ENCODE measurements at regions not wholly inside any gene's neighbourhood (a gene's known extent, or its start where the extent isn't known, plus 50 kb on each side); places are given as distances from the start of the nearest gene placed in this dataset.

GRCh38 chr16:72501739-72502593 is 330.0 kb upstream of the PMFBP1 start:
- DNase-seq: peak; percentile 68

GRCh38 chr16:72500545-72500944 is 328.6 kb upstream of the PMFBP1 start:
- no peak for DNase-seq

GRCh38 chr16:72493716-72494415 is 321.9 kb upstream of the PMFBP1 start:
- DNase-seq: no peak

GRCh38 chr16:72487283-72487682 is 315.3 kb upstream of the PMFBP1 start:
- no peak for DNase-seq

DNA sequence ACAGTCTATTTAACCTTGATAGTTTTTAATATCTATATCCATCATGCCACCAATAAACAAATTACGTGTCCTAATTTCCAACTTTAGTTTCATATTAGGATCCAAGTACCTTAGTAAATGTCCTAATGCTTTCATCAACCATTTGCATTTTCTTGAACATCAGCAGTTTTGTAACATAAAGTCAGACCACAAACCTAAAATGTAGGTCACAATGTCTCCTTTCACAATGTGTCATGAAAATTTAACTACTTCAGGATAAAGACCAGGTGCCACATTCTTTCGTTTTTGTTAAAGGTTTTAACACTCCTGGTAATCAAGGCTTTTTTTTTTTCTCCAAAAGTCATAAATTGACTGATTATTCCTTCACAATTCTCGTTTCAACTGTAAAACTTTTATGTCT is 310.7 kb upstream of the PMFBP1 start:
- DNase-seq: no peak

GRCh38 chr16:72481419-72481818 is 309.5 kb upstream of the PMFBP1 start:
- no peak for DNase-seq

DNA sequence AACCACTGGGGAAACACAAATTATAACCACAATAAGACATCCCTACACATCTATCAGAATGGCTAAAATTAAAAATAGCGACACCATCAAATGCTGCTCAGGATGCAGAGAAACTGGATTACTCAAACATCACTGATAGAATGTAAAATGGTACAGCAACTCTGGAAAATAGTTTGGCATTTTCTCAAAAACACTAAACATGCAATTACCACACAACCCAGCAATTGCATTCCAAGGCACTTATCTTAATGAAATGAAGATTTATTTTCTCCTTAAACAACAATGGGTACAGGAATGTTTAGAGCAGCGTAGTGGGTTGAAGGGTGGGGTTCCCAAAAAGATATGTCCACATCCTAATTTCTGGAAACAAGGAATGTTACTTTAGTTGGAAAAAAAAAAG is 309.0 kb upstream of the PMFBP1 start:
- DNase-seq: no peak

GRCh38 chr16:72475688-72476087 is 303.7 kb upstream of the PMFBP1 start:
- no peak for DNase-seq

DNA sequence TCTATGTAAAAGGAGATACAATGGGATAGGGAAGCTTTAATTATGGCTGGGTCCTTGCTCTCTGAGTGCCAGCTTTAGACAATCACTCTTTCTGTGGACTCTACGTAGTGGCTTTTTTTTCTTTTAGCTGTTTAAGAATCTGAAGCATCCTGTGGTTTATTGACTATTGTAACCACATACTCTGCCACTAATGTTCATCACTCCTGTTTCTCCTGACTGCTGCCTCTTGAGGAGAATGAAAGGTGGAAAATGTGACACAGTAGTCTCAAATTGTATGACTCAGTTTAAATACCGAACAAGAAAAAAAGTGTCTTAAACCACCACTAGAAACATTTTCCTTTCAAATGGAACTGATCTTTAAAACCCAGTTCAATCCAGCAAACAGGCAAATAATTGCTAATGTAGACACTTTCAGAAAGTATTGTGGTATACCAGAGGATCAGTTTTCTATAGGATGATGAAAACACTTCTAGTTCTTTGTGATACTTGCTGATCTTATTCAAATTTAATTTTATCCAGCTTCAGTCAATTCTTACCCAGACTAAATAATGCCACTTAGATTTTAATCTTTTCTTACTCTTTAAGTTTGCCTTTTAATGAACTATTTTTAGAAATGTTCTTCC is 302.7 kb upstream of the PMFBP1 start:
- no peak for DNase-seq

GRCh38 chr16:72473631-72474030 is 301.7 kb upstream of the PMFBP1 start:
- no peak for DNase-seq

- no peak for DNase-seq
Measured at GRCh38 chr16:72471317-72471924, 299.5 kb upstream of the PMFBP1 start.

GRCh38 chr16:72470541-72470940 is 298.6 kb upstream of the PMFBP1 start:
- DNase-seq: no peak

GRCh38 chr16:72469932-72470331 is 298.0 kb upstream of the PMFBP1 start:
- no peak for DNase-seq

DNA sequence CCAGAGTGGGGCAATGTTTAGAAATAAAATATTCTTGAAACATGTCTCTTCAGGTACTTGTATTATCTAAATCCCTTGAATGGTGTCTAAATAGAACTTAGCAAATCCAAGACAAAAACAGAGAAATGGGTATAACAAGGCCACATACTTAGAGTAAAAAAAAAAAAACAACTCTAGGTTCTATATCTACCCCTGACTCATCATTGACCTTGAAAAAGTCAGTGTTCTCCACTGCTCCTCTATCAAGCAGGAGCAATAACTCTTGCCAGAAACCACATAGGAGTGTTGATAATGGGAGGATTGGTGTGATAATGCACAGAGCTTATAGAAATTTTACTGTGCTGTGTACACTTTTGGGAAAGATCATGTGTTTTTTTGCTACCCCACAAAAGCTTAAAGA is 296.6 kb upstream of the PMFBP1 start:
- no peak for DNase-seq

DNA sequence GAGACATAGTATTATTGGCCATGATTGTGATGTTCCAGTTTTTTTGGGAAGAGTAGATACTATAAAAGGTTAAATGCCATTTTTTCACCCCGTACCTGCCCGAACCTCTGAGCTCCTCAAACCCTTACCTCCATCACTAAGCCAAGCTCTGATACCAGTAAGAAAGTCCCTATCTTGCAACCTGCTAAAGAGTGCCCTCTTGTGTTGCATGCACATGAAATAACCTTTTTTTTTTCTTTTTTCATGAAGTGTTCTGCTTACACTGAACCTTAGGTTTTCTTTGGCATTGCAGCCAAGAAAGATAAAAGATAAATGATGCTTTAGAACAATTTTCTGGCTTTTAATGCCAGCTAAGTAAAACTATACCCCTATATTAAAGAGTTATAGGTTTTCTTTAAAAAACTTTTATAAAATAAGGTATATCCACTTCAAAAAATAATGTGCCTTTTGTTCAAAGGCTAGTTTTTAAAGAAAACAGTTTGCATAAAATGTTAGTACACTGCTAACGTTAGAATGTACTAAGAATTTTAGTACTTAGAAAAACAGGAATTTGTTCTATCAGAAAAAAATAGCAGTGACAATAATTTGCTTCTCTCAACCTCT is 295.3 kb upstream of the PMFBP1 start:
- peak; percentile 39 for DNase-seq

- no peak for DNase-seq
Measured at GRCh38 chr16:72464597-72465368, 292.8 kb upstream of the PMFBP1 start.

- DNase-seq: no peak
Measured at GRCh38 chr16:72464052-72464451, 292.1 kb upstream of the PMFBP1 start.

DNA sequence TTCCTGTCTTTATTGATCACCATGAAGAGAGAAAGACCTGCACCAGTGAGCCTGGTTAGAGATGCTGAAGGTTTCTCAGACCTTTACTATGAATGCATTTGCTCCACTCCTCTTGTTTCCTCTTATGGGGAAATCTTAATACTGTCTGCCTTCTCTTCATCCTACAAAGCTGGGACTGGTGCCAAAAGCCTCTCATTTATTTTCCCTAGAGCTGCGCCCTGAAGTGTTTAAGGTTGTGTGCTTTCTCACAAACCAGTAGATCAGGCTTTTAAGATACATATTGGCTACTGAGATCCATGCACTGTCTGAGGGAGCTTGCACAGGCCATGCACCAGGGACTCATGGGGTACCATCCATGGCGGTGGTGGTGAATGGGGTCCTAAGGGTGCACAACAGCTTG is 286.1 kb upstream of the PMFBP1 start:
- no peak for DNase-seq

DNA sequence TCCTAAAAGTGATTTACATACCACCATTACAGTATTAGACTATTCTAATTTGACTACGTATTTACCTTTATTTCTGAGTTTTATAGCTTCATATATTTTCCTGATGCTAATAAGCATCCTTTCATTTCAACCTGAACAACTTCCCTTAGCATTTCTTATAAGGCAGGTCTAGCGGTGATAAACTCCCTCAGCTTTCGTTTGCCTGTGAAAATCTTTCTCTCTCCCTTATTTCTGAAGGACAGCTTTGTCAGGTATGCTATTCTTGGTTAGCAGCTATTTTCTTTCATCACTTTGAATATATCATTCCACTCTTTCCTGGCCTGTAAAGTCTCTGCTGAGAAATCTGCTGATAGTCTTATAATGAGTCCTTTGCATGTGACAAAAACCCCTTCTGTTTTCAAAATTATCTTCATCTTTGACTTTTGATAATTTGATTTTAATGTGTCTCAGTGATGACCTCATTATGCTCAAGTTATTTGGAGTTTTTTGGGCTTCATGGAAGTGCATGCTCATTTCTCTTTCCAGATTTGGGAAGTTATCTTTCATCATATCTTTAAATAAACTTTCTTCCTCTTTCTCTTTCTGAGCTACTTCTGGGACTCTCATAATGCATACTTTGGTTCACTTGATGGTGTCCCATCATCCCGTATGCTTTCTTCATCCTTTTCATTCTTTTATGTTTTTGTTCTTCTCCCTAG is 285.4 kb upstream of the PMFBP1 start:
- no peak for DNase-seq

DNA sequence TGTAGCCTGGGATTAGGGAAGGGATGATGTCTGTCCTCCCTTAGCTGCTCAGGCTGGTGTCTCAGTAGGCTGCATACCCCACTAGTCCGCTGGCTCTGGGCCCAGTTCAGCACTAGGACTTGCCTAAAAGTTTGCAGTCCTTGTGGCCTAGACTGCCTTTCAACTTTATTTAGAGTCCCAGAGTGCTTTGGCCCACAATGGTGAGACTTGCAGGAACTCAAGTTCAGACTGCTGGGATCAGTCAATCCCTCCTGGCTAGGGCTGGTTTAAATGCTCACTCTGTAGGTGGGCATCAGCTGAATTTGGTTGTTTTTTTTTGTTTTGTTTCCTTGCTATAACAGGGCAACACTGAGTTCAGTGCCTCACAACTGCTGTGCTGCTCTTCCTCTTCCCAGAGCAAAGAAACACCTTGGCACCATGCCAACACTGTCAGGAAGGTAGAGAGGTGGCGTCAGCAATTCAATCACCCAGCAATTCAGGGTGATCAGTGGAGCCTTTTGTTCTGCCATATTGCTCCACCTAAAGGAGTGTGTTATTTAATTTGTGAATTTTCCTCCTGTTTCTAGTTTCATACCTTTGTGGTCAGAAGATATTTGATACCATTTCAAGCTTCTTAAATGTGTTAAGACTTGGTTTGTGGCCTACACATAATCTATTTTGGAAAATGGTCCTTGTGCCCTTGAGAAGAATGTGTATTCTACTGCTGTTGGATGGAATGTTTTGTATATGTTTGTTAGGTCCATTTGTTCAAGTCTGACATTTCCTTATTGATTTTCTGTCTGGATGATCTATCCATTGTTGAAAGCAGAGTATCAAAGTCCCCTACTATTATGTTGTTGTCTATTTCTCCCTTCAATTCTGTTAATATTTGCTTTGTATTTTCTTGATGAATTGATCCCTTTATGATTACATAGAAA is 284.0 kb upstream of the PMFBP1 start:
- DNase-seq: no peak
